ENCODE measurements at regions not wholly inside any gene's neighbourhood (a gene's known extent, or its start where the extent isn't known, plus 50 kb on each side); places are given as distances from the start of the nearest gene placed in this dataset.

- POLR2A ChIA-PET = no interaction called here
Measured at GRCh38 chr4:142984871-142985585, 138.9 kb upstream of the INPP4B start.

More at GRCh38 chr4:142984871-142985585, 138.9 kb upstream of the INPP4B start:
- no peak for ATAC-seq (ENCODE audit: low read depth)
- H3K27me3 ChIP-seq (replicated peaks in 1 of 4; ENCODE audit: control extremely low read depth in 1 of 4, control insufficient read depth in 3 of 4, insufficient read depth in 4 of 4, low read length in 3 of 4) = no peaks in the 10 kb centered on the region
- no peak overlapping the region for H3K9ac ChIP-seq (ENCODE audit: low read length)
- DNase-seq = no peak
- no peak overlapping the region for H2AFZ ChIP-seq (ENCODE audit: insufficient read depth, low read depth, low read length, poor library complexity, severe bottlenecking)
- CTCF ChIA-PET = interaction anchor here (0.6 kb wide), 1 partner anchor 496 kb away, joined by 3 read pairs; no protein-coding TSS in a partner anchor
- Mint-ChIP-seq H3K4me1 (no peaks in the 10 kb centered on the region), H3K4me3 (no peak overlapping the region), H3K27me3 (peaks cover 5% of the 10 kb centered on the region), H3K9me3 (ENCODE audit: insufficient read depth) (no peaks in the 10 kb centered on the region), H3K27ac (no peak overlapping the region)
- H3K4me2 ChIP-seq (replicated peaks; ENCODE audit: low read depth, low read length, poor library complexity, severe bottlenecking) = no peak overlapping the region
- no peak overlapping the region for H3K27ac ChIP-seq (ENCODE audit: low read length in 2 of 2)
- 86% methylated on average over 1 of the region's 3 CpGs for WGBS (ENCODE audit: insufficient coverage)
- no peaks in the 10 kb centered on the region for H4K20me1 ChIP-seq (ENCODE audit: control insufficient read depth, insufficient read depth, low read length, poor library complexity, severe bottlenecking)
- intact Hi-C loops (cut with micrococcal nuclease) = no loop called here
- TF ChIP-seq EZH2 (IDR thresholded peaks at IDR 0.05; ENCODE audit: borderline replicate concordance, insufficient read depth, low read depth, low read length, poor library complexity, severe bottlenecking) (no peak), CTCF (IDR thresholded peaks at IDR 0.05) (no peak)
- H3K9me3 ChIP-seq (ENCODE audit: control extremely low read depth in 1 of 3, control insufficient read depth in 2 of 3, insufficient read depth in 1 of 3, low read length in 2 of 3) = no peaks in the 10 kb centered on the region
- H3K79me2 ChIP-seq (ENCODE audit: control insufficient read depth, insufficient read depth, low read length) = no peaks in the 10 kb centered on the region
- no peaks in the 10 kb centered on the region for H3K36me3 ChIP-seq (replicated peaks in 1 of 2; ENCODE audit: control extremely low read depth in 1 of 2, control insufficient read depth in 1 of 2, extremely low read depth in 1 of 2, insufficient read depth in 2 of 2, low read length in 1 of 2)
- H3K4me3 ChIP-seq (ENCODE audit: control extremely low read depth in 1 of 5, extremely low read depth in 1 of 5, insufficient read depth in 1 of 5, low read depth in 2 of 5, low read length in 4 of 5) = no peak overlapping the region
- H3K4me1 ChIP-seq (ENCODE audit: control insufficient read depth in 2 of 2, insufficient read depth in 2 of 2, low read length in 2 of 2) = no peaks in the 10 kb centered on the region
